Liver (tissue), 8 donors: ENCODE measurements at regions not wholly inside any gene's neighbourhood (a gene's known extent, or its start where the extent isn't known, plus 50 kb on each side); places are given as distances from the start of the nearest gene placed in this dataset.

ENCODE experiments used
- DNase-seq: peaks from one replicate; pipeline ENCODE4 v3.0.0-alpha.2; 2017; ENCODE audit warnings: low spot score
- H3K27ac ChIP-seq, 2 donors: one replicate each; pipeline ENCODE4 v1.7.0; 2013; ENCODE audit warnings: inconsistent platforms in 2 of 2, low read length in 2 of 2, control low read depth in 1 of 2, low read depth in 1 of 2, mild to moderate bottlenecking in 1 of 2
- H3K27me3 ChIP-seq, 4 donors: one replicate each; pipeline versions ENCODE4 v1.6.1 to v1.7.0; 2013; ENCODE audit warnings: low read length in 3 of 4, inconsistent platforms in 1 of 4, mild to moderate bottlenecking in 1 of 4, moderate library complexity in 1 of 4; ENCODE audit not compliant: control insufficient read depth in 4 of 4, insufficient read depth in 4 of 4
- H3K36me3 ChIP-seq, 4 donors: one replicate each; pipeline versions ENCODE4 v1.6.1 to v1.7.0; 2013; ENCODE audit warnings: low read length in 3 of 4, mild to moderate bottlenecking in 3 of 4, low read depth in 1 of 4, moderate library complexity in 1 of 4; ENCODE audit not compliant: control insufficient read depth in 4 of 4, insufficient read depth in 3 of 4
- H3K4me1 ChIP-seq, 4 donors: one replicate each; pipeline versions ENCODE4 v1.6.1 to v1.7.0; 2013; ENCODE audit warnings: low read length in 3 of 4, mild to moderate bottlenecking in 3 of 4, moderate library complexity in 1 of 4; ENCODE audit not compliant: control insufficient read depth in 4 of 4, insufficient read depth in 4 of 4
- H3K4me3 ChIP-seq, 3 donors: one replicate each; pipeline versions ENCODE4 v1.6.1 to v1.7.0; 2013; ENCODE audit warnings: low read length in 3 of 3, control low read depth in 1 of 3, low read depth in 1 of 3, mild to moderate bottlenecking in 1 of 3
- H3K9ac ChIP-seq, 2 donors: one replicate each; pipeline ENCODE4 v1.7.0; 2013; ENCODE audit warnings: low read length in 2 of 2, mild to moderate bottlenecking in 2 of 2, moderate library complexity in 2 of 2, control low read depth in 1 of 2, low read depth in 1 of 2
- H3K9me3 ChIP-seq, 4 donors: one replicate each; pipeline versions ENCODE4 v1.6.1 to v1.7.0; 2013; ENCODE audit warnings: low read length in 3 of 4; ENCODE audit not compliant: control insufficient read depth in 4 of 4
- EGR1 ChIP-seq, 2 donors: IDR thresholded peaks; 2 replicates each; pipeline ENCODE4 v1.6.1; 2016 to 2018; ENCODE audit warnings: antibody characterized with exemption in 2 of 2, low read depth in 2 of 2
- FOXA1 ChIP-seq: IDR thresholded peaks from 2 replicates; pipeline ENCODE4 v1.6.1; 2016; ENCODE audit warnings: antibody characterized with exemption
- FOXA2 ChIP-seq: IDR thresholded peaks from 2 replicates; pipeline ENCODE4 v1.6.1; 2016; ENCODE audit warnings: antibody characterized with exemption
- GABPA ChIP-seq, 2 donors: IDR thresholded peaks in 1 of 2; conservative IDR thresholded peaks in 1 of 2; 2 replicates each; pipeline ENCODE4 v1.6.1; 2016; ENCODE audit warnings: antibody characterized with exemption in 2 of 2, mild to moderate bottlenecking in 1 of 2, moderate library complexity in 1 of 2
- HNF4A ChIP-seq, 2 donors: conservative IDR thresholded peaks; 2 replicates each; pipeline ENCODE4 v1.6.1; 2016; ENCODE audit warnings: antibody characterized with exemption in 2 of 2, mild to moderate bottlenecking in 2 of 2
- HNF4G ChIP-seq: IDR thresholded peaks from 2 replicates; pipeline ENCODE4 v1.6.1; 2016; ENCODE audit warnings: antibody characterized with exemption
- JUND ChIP-seq, 2 donors: IDR thresholded peaks; 2 replicates each; pipeline ENCODE4 v1.6.1; 2016; ENCODE audit warnings: antibody characterized with exemption in 2 of 2
- NR2F2 ChIP-seq: IDR thresholded peaks from 2 replicates; pipeline ENCODE4 v1.6.1; 2016; ENCODE audit warnings: antibody characterized with exemption
- RAD21 ChIP-seq, 2 donors: IDR thresholded peaks; 2 replicates each; pipeline ENCODE4 v1.6.1; 2016; ENCODE audit warnings: antibody characterized with exemption in 2 of 2, mild to moderate bottlenecking in 2 of 2
- RXRA ChIP-seq, 2 donors: IDR thresholded peaks; 2 replicates each; pipeline ENCODE4 v1.6.1; 2017 to 2018; ENCODE audit warnings: antibody characterized with exemption in 2 of 2, mild to moderate bottlenecking in 1 of 2
- SP1 ChIP-seq: IDR thresholded peaks from 2 replicates; pipeline ENCODE4 v1.6.1; 2018; ENCODE audit warnings: antibody characterized with exemption, mild to moderate bottlenecking
- TAF1 ChIP-seq: conservative IDR thresholded peaks from 2 replicates; pipeline ENCODE4 v1.6.1; 2016; ENCODE audit warnings: antibody characterized with exemption, mild to moderate bottlenecking
- YY1 ChIP-seq: IDR thresholded peaks from 2 replicates; pipeline ENCODE4 v1.6.1; 2016; ENCODE audit warnings: antibody characterized with exemption, mild to moderate bottlenecking
- WGBS: extraction: QIAGEN DNeasy Blood & Tissue Kit; methylation state at CpG from one replicate; pipeline ENCODE4 v1.1.7; 2013; 5-methylcytosine and 5-hydroxymethylcytosine counted together
- TF ChIP-seq, protein P1 (sequence below): IDR thresholded peaks from 2 replicates; pipeline ENCODE4 v1.6.1; 2016; ENCODE audit warnings: antibody characterized with exemption
- TF ChIP-seq, protein P2 (sequence below): IDR thresholded peaks from 2 replicates; pipeline ENCODE4 v1.6.1; 2016; ENCODE audit warnings: antibody characterized with exemption, mild to moderate bottlenecking
- TF ChIP-seq, protein P3 (sequence below): fragments of 150-350 bp; IDR thresholded peaks from 2 replicates; pipeline ENCODE4 v1.5.1; 2017; ENCODE audit warnings: improper control_type of control experiment, low read depth, low read length; ENCODE audit not compliant: missing input control
- TF ChIP-seq, protein P4 (sequence below): IDR thresholded peaks from 2 replicates; pipeline ENCODE4 v1.6.1; 2016; ENCODE audit warnings: antibody characterized with exemption
- TF ChIP-seq, protein P5 (sequence below): IDR thresholded peaks from 2 replicates; pipeline ENCODE4 v1.6.1; 2016; ENCODE audit warnings: antibody characterized with exemption
- donor health status: healthy.
- donor health status: healthy.
- donor health status: healthy.
- donor health status: healthy.
- donor health status: healthy.

DNA sequence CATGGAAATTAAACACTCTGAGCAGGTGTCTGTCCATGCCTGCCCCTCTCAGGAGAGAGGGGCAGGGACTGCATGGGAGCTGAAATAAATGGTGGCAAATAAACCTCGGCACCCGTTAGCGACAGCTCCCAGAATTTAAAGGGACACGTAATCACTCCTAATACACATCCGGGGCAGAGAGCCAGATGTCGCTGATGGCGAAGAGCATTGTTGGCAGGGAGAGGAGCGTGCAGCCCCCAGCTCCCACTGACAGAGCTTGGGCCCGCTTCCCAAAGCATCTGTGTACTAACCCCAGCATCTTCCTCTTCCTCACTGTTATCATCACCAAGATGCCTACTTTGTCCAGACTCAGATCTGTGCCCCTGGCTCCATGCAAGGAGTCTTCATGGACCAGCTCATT lies 85.8 kb downstream of the IRX5 start:
- H3K9ac ChIP-seq = no peak overlapping the region
- H3K4me1 ChIP-seq = no peaks in the 10 kb centered on the region
- TF ChIP-seq EGR1 (IDR thresholded peaks at IDR 0.05; ENCODE audit: low read depth in 2 of 2) (no peak), TAF1 (no peak), YY1 (no peak), FOXA1 (no peak), GABPA (IDR thresholded peaks at IDR 0.05 in 1 of 2, conservative IDR thresholded peaks at IDR 0.05 in 1 of 2) (no peak), SP1 (no peak), HNF4A (conservative IDR thresholded peaks at IDR 0.05) (no peak), FOXA2 (no peak), NR2F2 (no peak), JUND (IDR thresholded peaks at IDR 0.05) (no peak), RAD21 (IDR thresholded peaks at IDR 0.05) (no peak), HNF4G (no peak), RXRA (IDR thresholded peaks at IDR 0.05) (no peak)
- TF ChIP-seq, protein P1, sequence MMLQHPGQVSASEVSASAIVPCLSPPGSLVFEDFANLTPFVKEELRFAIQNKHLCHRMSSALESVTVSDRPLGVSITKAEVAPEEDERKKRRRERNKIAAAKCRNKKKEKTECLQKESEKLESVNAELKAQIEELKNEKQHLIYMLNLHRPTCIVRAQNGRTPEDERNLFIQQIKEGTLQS = no peak
- TF ChIP-seq, protein P2, sequence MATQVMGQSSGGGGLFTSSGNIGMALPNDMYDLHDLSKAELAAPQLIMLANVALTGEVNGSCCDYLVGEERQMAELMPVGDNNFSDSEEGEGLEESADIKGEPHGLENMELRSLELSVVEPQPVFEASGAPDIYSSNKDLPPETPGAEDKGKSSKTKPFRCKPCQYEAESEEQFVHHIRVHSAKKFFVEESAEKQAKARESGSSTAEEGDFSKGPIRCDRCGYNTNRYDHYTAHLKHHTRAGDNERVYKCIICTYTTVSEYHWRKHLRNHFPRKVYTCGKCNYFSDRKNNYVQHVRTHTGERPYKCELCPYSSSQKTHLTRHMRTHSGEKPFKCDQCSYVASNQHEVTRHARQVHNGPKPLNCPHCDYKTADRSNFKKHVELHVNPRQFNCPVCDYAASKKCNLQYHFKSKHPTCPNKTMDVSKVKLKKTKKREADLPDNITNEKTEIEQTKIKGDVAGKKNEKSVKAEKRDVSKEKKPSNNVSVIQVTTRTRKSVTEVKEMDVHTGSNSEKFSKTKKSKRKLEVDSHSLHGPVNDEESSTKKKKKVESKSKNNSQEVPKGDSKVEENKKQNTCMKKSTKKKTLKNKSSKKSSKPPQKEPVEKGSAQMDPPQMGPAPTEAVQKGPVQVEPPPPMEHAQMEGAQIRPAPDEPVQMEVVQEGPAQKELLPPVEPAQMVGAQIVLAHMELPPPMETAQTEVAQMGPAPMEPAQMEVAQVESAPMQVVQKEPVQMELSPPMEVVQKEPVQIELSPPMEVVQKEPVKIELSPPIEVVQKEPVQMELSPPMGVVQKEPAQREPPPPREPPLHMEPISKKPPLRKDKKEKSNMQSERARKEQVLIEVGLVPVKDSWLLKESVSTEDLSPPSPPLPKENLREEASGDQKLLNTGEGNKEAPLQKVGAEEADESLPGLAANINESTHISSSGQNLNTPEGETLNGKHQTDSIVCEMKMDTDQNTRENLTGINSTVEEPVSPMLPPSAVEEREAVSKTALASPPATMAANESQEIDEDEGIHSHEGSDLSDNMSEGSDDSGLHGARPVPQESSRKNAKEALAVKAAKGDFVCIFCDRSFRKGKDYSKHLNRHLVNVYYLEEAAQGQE = no peak
- TF ChIP-seq, protein P3, sequence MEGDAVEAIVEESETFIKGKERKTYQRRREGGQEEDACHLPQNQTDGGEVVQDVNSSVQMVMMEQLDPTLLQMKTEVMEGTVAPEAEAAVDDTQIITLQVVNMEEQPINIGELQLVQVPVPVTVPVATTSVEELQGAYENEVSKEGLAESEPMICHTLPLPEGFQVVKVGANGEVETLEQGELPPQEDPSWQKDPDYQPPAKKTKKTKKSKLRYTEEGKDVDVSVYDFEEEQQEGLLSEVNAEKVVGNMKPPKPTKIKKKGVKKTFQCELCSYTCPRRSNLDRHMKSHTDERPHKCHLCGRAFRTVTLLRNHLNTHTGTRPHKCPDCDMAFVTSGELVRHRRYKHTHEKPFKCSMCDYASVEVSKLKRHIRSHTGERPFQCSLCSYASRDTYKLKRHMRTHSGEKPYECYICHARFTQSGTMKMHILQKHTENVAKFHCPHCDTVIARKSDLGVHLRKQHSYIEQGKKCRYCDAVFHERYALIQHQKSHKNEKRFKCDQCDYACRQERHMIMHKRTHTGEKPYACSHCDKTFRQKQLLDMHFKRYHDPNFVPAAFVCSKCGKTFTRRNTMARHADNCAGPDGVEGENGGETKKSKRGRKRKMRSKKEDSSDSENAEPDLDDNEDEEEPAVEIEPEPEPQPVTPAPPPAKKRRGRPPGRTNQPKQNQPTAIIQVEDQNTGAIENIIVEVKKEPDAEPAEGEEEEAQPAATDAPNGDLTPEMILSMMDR = no peak
- TF ChIP-seq, protein P4, sequence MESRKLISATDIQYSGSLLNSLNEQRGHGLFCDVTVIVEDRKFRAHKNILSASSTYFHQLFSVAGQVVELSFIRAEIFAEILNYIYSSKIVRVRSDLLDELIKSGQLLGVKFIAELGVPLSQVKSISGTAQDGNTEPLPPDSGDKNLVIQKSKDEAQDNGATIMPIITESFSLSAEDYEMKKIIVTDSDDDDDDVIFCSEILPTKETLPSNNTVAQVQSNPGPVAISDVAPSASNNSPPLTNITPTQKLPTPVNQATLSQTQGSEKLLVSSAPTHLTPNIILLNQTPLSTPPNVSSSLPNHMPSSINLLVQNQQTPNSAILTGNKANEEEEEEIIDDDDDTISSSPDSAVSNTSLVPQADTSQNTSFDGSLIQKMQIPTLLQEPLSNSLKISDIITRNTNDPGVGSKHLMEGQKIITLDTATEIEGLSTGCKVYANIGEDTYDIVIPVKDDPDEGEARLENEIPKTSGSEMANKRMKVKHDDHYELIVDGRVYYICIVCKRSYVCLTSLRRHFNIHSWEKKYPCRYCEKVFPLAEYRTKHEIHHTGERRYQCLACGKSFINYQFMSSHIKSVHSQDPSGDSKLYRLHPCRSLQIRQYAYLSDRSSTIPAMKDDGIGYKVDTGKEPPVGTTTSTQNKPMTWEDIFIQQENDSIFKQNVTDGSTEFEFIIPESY = no peak
- TF ChIP-seq, protein P5, sequence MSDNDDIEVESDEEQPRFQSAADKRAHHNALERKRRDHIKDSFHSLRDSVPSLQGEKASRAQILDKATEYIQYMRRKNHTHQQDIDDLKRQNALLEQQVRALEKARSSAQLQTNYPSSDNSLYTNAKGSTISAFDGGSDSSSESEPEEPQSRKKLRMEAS = no peak
- no peaks in the 10 kb centered on the region for H3K36me3 ChIP-seq
- peaks cover 0 to 8% (median 2%) of the 10 kb centered on the region in 4 donors for H3K9me3 ChIP-seq
- 85% methylated on average over 9 of the region's 9 CpGs for WGBS
- H3K4me3 ChIP-seq = no peak overlapping the region
- H3K27me3 ChIP-seq = no peaks in the 10 kb centered on the region
- DNase-seq = no peak
- no peak overlapping the region for H3K27ac ChIP-seq
